ENCODE measurements at regions not wholly inside any gene's neighbourhood (a gene's known extent, or its start where the extent isn't known, plus 50 kb on each side); places are given as distances from the start of the nearest gene placed in this dataset.
A peak's percentile ranks its signal among the peaks of the same experiment; 100 is the strongest.
"Not testable (repeated sequence)": the region's sequence is repeated elsewhere in the genome, so short reads cannot be mapped to it uniquely, and the experiment has no call there.

DNA sequence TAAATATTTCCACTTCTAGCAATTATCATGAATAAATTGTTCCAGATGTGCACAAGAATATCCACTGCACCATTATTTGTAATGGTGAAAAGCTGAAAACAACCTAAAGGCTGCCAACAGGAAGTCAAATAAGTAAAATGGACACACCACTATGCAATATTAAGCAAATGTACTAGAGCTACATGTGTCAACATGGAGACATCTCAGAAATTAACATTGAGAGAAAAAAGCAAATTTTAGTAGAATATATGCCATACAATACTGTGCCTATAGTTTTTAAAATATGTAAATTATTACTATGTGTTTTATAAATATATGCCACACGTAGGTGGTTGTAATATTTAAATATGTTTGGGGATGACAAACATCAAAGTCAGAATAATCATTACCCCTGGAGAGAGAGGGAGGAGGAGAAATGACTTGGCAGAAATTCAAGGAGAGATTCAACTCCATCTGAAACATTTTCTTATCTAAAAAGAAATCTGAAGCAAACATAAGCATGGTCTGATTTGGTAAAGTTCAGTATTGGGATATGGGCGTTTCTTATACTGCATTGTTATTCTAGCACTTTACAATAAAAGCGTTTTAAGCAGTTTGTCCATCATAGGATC, 475.5 kb downstream of the QKI start:
- DNase-seq, result no peak

DNA sequence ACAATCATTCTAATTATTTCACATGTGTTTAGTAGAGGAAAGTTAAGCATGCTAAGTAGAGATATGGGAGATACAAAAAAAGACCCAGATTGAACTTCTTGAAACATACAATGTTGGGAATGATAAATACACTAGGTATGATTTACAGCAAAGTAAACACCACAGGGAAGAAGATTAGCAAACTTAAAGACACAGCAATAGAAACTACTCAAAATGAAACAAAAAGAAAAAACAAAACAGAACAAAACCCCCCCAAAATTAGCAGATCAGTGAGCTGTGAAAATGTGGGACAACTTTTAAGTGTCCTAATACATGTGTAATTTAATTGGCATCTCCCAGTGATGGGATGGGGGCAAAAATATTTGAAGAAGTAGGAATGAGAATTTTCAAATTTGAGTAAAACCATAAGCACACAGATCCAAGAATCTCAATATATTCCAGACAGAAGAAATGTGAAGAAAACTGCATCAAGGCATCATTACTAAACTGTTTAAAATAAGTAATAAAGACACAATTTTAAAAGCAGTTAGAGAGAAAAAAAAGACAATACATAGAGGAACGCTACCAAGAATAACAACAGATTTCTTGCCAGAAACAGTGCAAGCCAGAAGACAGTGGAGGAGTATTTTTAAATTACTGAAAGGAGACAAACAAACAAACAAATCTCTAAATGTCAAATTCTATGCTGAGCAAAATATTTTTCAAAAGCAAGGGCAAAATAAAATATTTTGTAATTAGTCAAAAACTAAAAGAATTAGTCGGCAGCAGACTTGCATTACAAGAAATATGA, 473.7 kb downstream of the QKI start:
- DNase-seq, result no peak

DNA sequence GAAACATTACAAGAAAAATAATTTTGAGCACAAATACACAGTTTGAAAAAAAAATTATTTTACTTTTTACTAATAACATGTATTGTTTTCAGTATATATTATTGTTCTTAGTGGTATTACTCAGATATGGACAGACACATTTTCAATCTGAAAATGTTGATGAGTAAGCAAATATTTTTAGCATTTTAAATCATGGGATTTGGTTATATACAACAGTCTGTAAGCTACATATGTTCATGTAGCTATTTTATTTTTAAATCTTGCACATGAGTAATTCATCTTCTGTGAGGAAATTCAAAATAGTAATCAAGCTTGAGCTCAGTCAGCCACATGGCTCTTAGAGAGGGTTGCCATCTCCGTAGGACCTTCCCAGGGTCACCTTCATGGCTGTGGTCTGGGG, 471.9 kb downstream of the QKI start:
- DNase-seq, result no peak

DNA sequence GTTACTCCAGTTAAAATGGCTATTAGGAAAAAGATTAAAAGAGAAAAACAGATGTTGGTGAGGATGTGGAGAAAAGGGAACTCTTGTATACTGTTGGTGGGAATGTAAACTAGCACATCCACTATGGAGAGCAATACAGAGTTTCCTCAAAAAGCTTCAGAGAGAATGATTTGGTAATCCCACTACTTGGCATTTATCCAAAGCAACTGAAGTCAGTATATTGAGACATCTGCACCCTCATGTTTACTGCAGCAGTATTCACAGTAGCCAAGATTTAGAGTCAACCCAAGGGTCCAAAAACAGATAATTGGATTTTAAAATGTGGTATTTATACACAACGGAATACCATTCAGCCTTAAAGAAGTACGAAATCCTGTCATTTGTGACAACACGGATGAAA, 469.5 kb downstream of the QKI start:
- DNase-seq, result peak; percentile 32

DNA sequence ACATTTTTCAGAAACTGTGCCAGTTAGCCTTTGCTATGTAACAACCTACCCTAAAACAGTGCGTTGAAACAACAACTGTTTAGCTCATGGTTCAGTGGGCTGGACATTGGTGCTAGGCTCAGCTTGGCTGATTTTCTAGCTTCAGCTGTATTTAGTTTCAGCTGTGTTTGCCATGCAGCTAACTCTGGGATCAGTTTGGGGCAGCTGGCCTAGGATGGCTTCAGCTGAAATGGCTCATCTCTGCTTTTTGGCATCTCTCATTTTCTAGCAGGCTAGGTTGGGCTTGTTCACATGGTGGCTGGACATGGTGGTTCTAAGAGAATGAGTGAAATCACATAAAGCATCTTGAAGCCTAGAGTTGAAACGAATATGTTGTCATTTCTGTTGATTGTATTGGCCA, 464.2 kb downstream of the QKI start:
- DNase-seq, result no peak

DNA sequence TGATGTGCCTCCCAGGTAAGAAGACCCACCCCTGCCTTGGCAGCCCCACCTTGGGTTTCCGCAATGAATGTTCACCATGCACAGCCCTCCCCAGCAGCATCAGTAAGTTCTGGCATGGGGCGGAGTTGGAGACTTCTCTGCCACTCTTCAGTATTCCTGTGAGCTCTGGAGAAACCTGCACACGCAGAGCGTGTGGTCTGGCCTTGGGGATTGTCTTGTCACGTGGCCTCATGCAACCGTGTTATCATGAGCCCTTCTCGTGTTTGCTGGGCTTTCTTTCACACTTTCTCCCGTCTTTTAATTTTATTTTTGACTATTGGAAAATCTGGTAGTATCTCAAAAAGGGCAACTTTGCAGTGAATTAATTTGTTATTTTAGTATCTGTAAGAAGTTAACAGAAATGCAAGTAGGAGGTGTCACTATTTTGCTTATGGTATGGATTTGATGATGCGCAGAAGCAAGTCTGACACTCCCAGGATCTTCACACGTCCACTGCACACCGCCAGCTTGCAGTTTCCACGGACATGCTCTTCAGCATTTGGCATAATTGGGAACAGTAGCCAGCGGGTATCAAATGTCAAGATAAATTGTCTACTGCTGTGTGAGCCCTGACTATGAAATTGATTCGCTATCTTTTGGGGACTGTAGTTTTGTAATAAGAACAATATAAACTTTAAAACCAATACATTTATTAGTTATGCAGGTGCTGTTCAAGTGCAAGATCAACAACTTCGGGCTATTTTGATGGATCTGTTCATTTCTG, 463.5 kb downstream of the QKI start:
- no peak for DNase-seq

DNA sequence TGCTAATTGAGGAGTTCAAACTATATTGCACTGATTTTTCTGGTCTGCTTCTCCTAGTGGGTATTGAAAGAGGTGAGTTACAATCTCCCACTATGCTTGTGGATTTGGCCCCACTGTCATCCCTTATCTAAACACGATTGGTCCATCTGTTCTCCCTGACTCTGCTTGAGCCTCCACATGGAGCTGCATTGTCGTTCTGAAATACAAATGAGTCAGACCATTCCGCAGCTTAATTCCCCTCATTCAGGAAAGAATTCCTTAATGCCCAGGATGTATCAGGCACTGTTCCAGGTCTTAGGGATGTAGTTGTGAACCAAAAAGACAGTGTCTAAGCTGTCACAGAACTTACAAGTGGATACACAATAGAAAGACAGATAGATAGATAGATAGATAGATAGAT, 461.9 kb downstream of the QKI start:
- no peak for DNase-seq

DNA sequence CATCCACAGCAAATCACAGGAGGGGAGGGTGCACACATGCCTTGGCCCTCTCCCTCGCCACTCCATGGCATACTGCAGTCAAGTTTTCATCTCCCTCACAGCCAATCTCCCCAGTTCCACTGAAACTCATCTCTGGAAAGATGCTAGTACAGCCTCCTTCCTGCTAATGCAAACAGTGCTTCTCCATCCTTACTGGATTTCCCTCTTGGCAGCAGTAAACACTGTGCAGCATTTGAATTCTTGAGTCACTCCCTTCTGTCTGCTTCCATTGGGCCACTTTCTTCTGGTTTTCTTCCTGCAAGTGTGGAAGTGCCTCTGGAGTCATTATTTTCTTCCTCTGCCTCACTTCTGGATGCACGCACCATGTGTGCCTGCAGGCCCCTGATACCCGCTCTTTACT, 460.3 kb downstream of the QKI start:
- DNase-seq, result no peak

DNA sequence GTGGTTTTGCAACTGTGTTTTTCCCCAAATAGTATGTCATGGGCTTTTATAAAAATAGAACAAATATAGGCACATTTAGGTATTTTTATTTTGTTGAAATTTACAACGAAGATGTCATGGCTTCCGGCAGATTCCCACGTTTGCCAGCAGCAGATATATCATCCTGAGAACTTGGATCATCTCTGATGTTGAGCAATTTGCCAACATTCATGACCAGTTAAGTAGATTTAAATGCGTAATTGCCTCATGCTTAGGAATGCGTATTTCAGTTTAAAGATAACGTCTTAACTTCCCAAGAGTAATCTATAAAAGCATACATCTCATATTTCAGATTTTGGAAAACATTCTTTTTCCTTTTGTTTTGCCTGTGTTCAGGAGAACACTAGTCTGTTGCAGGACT, 457.8 kb downstream of the QKI start:
- no peak for DNase-seq

DNA sequence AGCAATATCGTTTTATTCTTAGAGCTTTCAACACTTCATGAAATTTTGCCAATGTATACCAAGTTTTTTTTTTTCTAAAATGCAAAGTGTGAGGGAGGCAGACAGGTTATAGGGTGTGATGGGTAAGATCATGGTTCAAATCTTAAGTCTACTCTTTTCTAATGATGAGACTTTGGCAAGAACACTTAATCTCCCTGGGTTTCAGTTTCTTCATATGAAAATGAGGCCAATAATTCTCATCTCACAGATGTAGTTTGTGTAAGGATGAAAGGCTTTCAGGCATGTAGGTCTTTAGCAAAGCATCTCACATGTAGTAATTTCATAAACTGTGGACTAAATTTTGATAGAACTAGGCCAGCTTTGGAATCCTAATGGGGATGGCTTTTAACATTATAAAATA, 457.1 kb downstream of the QKI start:
- DNase-seq, result no peak

DNA sequence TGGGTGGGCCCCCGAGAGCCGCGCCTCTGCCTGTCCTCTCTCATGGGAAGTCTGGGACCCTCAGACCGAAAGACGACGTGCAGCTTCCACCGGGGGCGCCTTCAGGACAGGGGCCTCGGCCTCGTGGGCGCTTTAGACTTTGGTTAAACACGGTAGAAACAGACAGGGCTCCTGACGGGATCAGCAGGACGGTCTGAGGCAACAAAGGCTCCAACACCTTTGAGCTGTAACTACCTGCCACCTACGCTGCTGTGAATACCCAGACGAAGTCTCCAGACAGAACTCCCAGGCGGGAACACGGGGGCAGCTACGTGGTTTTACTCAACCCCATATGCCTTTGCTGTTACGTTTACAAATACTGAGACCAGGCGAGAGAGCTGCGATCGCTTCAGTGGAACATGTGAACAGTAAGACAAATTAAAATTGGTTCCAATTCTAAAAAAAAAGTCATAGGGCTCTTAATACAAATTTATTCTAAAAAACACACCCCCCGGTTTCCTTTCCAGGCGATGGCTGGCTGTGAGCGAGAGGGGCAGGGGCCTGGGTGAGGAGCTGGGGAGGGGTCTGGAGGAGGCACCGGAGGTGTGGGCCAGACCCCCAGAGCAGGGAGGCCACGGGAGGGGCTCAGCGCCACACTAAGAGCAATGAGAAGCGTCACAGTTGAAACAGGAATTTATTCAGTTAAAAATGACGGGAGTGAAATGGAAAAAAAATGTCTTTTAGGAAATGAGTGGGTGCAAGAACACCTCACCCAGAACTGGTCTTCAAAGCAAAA, 453.2 kb downstream of the QKI start:
- DNase-seq, result no peak

DNA sequence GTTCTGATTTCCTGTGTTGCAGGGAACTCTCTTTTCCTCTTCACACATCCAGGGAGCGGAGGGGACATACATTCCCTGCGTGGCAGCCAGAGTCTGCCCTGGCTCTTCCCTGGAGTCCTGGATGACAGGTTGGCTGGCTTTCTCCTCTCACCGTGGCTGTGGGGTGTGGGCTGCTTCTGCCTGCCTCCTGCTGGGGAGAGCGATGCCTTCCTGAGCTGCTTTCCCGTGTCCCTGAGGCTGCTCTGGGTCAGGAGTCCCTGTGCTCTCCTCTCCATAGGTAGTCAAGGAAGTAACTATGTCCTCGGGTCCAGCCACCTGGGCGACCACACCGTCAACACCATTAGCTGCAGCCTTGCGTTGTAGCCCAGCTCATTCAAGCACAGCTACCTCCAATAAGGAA, 451.7 kb downstream of the QKI start:
- no peak for DNase-seq

DNA sequence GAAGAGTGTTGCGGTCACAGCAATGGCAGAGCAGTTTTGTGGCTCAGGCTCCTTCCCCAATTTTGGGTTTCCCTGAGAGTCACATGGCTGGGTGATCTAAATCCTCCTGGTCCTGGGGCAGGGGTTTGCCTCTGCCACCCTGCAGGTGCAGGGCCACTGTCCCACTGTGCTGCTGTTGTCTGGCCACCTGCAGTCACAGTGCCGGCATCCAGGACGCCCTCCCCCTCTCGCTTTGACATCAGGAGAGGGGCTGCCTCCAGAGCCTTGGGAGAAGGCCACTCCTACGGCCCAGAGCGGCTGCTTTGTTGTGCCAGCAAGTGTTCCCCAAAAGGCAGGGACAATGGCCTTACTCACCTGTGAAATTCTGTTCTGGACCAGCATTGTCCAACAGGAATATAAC, 449.0 kb downstream of the QKI start:
- no peak for DNase-seq

DNA sequence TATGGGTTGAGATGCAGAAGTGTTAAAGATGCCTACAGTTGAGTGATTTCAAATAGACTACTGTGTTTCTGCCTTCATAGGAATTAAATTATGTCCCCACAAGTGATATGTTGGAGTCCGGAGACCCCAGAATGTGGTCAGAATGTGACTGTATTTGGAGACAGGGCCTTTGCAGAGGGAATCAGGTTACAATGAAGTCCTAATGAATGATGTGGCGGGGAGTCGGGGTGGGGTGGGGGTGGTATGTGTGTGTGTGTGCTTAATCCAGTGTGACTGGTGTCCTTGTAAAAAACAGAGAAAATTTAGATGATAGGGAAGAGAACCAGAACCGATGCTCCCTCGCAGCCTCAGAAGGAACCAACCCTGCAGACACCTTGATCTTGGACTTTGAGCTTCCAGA, 448.2 kb downstream of the QKI start:
- no peak for DNase-seq

DNA sequence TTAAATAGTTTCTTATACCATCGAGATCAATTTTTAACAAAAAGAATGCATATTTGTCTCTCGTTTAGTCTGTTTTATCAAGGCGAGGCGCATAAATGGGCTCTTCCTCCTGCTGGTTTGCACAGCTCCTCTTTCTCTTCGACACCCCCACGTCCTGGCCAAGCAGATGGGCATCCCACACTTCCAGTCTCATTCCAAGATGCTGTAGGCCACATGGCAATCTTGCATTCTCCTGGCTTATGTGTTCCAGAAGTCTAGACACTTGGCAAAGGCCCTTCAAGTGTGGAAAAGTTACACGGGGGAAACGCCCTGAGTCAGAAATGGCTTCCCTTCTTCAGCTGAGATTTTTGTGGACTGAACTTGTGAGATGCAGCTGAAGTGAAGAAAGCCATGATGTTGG, 447.1 kb downstream of the QKI start:
- DNase-seq, result no peak

DNA sequence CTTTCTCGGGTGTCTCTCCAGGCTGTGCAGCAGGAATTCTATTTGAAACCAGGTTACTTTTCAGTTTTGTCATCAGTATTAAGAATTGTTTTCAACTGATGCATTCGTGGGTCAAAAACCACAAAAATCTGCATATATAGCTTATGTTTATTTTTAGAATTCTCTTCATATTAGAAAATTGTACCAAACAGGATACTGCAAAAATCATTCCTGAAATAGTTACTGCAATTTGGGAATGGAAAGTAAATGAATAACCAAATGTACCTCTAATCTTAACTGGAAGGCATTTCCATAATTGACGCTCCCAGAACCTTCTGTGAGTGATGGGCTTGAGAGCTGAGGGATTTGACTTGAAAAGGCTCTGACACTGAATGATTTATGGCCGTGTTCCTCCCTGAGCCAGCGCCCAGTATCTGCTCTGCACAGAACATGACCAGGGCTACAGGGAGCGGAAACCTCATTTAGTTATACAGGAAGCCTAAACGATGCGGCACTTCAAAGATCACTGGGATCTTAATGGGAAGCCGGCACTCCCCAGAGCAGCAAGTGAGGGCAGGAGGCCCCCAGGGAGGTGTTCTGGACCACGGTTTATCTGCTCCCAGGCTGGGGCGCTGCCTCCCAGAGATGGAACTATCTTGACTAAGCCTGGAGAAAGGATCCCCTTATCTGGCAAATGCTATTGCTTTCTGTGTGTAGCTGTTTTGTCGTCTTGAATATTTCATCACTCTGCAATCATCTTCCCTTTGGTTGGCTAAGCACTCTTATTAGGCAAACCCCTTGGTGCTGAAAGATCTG, 446.0 kb downstream of the QKI start:
- peak; percentile 90 for DNase-seq

DNA sequence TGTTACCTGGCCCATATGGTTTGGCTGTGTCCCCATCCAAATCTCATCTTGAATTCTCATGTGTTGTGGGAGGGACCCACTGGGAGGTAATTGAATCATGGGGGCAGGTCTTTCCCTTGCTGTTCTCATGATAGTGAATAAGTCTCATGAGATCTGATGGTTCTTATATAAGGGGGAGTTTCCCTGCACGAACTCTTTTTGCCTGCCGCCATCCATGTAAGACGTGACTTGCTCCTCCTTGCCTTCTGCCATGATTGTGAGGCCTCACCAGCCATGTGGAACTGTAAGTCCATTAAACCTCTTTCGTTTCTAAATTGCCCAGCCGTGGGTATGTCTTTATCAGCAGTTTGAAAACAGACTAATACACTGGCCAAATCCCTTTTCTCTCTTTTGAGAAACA, 444.4 kb downstream of the QKI start:
- not testable (repeated sequence) for DNase-seq

DNA sequence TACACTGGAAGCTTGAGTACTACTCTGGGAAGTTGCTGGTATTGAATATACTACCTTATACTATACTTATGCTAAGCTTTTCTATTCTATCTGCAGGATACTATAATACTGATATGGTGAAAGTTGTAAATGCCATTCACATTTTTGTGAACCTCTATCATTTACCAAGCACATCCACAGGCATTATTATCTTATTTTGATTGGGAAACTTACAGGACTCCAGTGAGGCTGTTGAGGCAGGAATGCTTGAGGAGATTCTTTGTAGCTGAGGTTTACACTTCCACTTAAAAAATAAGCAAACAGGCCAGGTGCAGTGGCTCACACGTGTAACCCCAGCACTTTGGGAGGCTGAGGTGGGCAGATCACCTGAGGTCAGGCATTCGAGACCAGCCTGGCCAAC, 442.9 kb downstream of the QKI start:
- no peak for DNase-seq

DNA sequence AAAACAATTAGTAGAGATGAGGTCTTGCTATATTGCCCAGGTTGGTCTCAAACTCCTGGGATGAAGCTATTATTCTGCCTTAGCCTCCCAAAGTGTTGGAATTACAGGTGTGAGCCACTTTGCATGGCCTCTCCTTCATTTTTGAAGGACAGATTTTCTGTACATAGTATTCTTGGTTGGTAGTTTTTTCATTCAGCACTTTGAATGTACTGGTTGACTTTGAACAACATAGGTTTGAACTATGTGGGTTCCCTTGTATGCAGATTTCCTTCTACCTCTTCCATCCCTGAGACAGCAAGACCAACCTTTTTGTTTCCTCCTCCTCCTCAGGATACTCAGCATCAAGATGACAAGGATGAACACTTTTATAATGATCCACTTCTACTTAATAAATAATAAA, 436.4 kb downstream of the QKI start:
- no peak for DNase-seq

DNA sequence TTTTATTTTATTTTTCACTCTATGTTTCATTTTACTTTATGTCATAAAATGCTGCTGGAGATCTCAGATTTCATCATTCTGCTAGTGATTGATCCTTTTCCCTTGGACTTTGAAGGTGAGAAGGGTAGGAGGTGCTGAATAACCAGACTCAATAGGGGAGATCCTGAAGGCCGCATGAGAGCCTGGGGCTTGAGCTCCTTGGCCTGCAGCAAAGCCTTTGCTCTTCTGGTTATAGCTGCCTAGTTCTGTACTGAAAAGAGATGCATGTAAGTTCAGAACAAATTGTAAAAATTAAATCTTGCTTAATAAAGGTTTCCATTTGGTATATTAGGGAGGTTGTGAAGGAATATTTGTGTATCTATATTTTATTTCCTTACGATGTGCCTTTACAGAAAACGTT, 430.2 kb downstream of the QKI start:
- DNase-seq, result no peak

DNA sequence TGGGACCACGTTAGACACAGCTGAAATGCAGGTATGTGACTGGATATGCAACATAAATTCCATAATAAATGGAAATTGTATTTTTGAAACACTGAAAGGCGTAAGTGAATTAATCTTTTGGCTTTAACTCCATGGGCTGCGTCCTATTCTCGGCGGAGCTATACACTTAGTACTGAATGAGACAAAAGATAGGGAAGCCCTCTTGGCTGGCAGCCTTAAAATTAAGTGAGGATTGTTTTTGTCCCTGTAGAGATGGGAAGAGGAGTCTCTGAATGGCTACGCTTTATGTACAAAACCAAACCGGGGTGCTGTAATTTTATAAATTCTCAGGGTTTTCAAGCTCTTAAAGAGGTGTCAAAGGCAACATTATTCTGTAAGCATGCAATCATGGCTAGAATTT, 429.8 kb downstream of the QKI start:
- no peak for DNase-seq

DNA sequence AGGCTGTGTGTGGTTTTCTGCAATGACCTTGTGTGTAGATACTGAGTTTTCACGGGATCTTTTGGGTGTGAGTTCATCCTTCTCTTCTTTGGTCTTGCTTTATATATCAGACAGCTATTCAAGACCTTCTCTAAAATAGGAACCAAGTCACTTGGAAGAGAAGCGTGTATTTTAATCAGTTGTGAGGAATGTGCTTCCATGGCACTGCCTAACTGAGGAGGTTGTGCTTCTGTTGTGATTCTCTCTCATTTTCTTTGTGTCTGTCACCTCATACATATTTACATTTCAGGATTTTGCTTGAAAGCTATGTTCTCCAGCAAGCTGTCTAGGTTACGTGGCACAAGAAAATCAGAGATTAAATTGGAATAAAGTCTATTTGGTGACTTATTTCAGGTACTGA, 428.7 kb downstream of the QKI start:
- no peak for DNase-seq

DNA sequence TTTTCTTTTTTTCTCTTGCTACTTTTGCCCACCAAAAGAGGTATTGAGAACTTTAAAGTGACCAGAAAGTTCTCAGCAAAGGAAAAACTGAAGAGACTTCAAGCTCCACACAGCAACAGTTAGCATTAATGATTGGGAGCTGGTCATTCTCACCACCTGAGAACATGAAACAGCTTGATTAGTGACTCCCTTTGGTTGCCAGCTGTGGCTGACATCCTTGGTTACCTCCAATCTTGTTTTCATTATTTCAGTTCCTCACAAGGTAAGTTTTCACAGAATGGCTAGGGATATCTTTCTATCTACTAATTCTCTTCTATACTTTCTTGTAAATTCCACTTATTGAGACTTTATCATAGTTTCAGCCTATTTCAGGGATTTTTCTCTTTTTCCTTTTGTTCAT, 427.9 kb downstream of the QKI start:
- no peak for DNase-seq
